HepG2 (cell line): ENCODE measurements at regions not wholly inside any gene's neighbourhood (a gene's known extent, or its start where the extent isn't known, plus 50 kb on each side); places are given as distances from the start of the nearest gene placed in this dataset.

ENCODE experiments used
- ATAC-seq: fragments of 200-7000 bp; cut with Tn5 transposase; 3 replicates; pipeline ENCODE4 v1.9.1; 2020; ENCODE audit warnings: mild to moderate bottlenecking, moderate library complexity
- BruUV-seq: library from RNA; stranded (reverse); fragments of 400-500 nt; replicated peaks from 2 replicates; lab custom pipeline; 2021; lab: Mats Ljungman, UMichigan
- CTCF ChIA-PET: fragments of 300-600 bp; formaldehyde crosslinking; extraction: SDS; loops from one replicate; lab custom pipeline; 2021; ENCODE audit warnings: low total read pairs, inconsistent platforms, low intra/inter-chr PET ratio; lab: Yijun Ruan, JAX
- POLR2A ChIA-PET: fragments of 350-600 bp; sonication (Branson Sonifier 250); formaldehyde crosslinking; loops from one replicate; lab custom pipeline; 2020; ENCODE audit warnings: antibody characterized with exemption, inconsistent platforms; lab: Yijun Ruan, JAX
- DNase-seq: peaks from one replicate; pipeline ENCODE4 v3.0.0-alpha.2; 2015; ENCODE audit warnings: low spot score
- FAIRE-seq: peaks from 3 replicates; lab custom pipeline; 2011; peaks lifted over from hg19 to GRCh38; lab: Jason Lieb, UNC
- H2AFZ ChIP-seq: one replicate; pipeline ENCODE4 v1.6.1; 2011; ENCODE audit warnings: low read length, inconsistent platforms
- H3K27ac ChIP-seq: fragments of 300-600 bp; 3 replicates; pipeline ENCODE4 v1.8.0; 2011; ENCODE audit warnings: mixed run types, mild to moderate bottlenecking, mixed read lengths, low read length, inconsistent platforms; ENCODE audit not compliant: insufficient read depth; ENCODE audit errors: extremely low read length
- H3K27me3 ChIP-seq, 2 experiments: fragments of 200-600 bp in 1 of 2; 2 replicates in 1 of 2; 3 replicates in 1 of 2; pipeline versions ENCODE4 v1.6.0 to v1.8.0; 2011; ENCODE audit warnings: low read length in 2 of 2, mild to moderate bottlenecking in 2 of 2, moderate library complexity in 2 of 2, inconsistent platforms in 1 of 2; ENCODE audit not compliant: insufficient read depth in 2 of 2, control insufficient read depth in 1 of 2
- H3K36me3 ChIP-seq, 2 experiments: fragments of 200-600 bp in 1 of 2; replicated peaks in 1 of 2; 2 replicates in 1 of 2; 3 replicates in 1 of 2; pipeline versions ENCODE4 v1.5.1 to v1.8.0; 2011; ENCODE audit warnings: low read length in 2 of 2, inconsistent platforms in 1 of 2; ENCODE audit not compliant: insufficient read depth in 2 of 2, control insufficient read depth in 1 of 2
- H3K4me1 ChIP-seq: 2 replicates; pipeline ENCODE4 v1.5.1; 2012; ENCODE audit warnings: low read length, inconsistent platforms; ENCODE audit not compliant: insufficient read depth
- H3K4me2 ChIP-seq: 2 replicates; pipeline ENCODE4 v1.6.0; 2011; ENCODE audit warnings: low read depth, low read length, inconsistent platforms
- H3K4me3 ChIP-seq, 3 experiments: fragments of 200-600 bp in 1 of 3; sonication (generic), shearing (Covaris generic) in 1 of 3; replicated peaks in 1 of 3; 2 replicates each; pipeline ENCODE4 v1.5.1; 2011 to 2016; ENCODE audit warnings: low read length in 3 of 3, inconsistent platforms in 2 of 3, low read depth in 2 of 3, mild to moderate bottlenecking in 2 of 3, control low read depth in 1 of 3, mixed read lengths in 1 of 3; ENCODE audit not compliant: insufficient read depth in 1 of 3
- H3K79me2 ChIP-seq: one replicate; pipeline ENCODE4 v1.6.1; 2011; ENCODE audit warnings: low read length, inconsistent platforms; ENCODE audit not compliant: insufficient read depth
- H3K9ac ChIP-seq: 2 replicates; pipeline ENCODE4 v1.6.0; 2011; ENCODE audit warnings: mild to moderate bottlenecking, low read depth, low read length, inconsistent platforms; ENCODE audit not compliant: insufficient read depth
- H3K9me3 ChIP-seq: 2 replicates; pipeline ENCODE4 v1.5.1; 2012; ENCODE audit warnings: mild to moderate bottlenecking, low read length
- H4K20me1 ChIP-seq: 2 replicates; pipeline ENCODE4 v1.6.0; 2011; ENCODE audit warnings: inconsistent platforms, mild to moderate bottlenecking, low read length, moderate library complexity; ENCODE audit not compliant: insufficient read depth
- AGO2 ChIP-seq: fragments of 200-400 bp; formaldehyde crosslinking; optimal IDR thresholded peaks from 2 replicates; pipeline ENCODE3; 2017; ENCODE audit warnings: mild to moderate bottlenecking, low read depth, low read length, moderate library complexity
- FOXK1 ChIP-seq: sonication (generic); formaldehyde crosslinking; IDR thresholded peaks from 2 replicates; pipeline ENCODE4 v1.4.0; 2020; ENCODE audit warnings: low read depth, missing genetic modification reagents, borderline replicate concordance
- GATAD2A ChIP-seq: IDR thresholded peaks from 2 replicates; pipeline ENCODE4 v1.6.1; 2016
- KAT8 ChIP-seq: IDR thresholded peaks from 2 replicates; pipeline ENCODE4 v1.6.1; 2016; ENCODE audit warnings: missing genetic modification reagents, missing compliant biosample characterization
- MATR3 ChIP-seq: sonication (generic); formaldehyde crosslinking; IDR thresholded peaks from 2 replicates; pipeline ENCODE4 v1.4.0; 2020; ENCODE audit warnings: missing genetic modification reagents
- RBAK ChIP-seq: sonication (generic); formaldehyde crosslinking; IDR thresholded peaks from 2 replicates; pipeline ENCODE4 v1.5.1; 2020; ENCODE audit warnings: mild to moderate bottlenecking, missing genetic modification reagents
- SP5 ChIP-seq: IDR thresholded peaks from 2 replicates; pipeline ENCODE4 v1.6.1; 2016; ENCODE audit warnings: low read depth, borderline replicate concordance
- ZBTB38 ChIP-seq: sonication (generic); formaldehyde crosslinking; IDR thresholded peaks from 2 replicates; pipeline ENCODE4 v1.5.1; 2020; ENCODE audit warnings: mild to moderate bottlenecking, missing genetic modification reagents
- ZNF589 ChIP-seq: sonication (generic); formaldehyde crosslinking; conservative IDR thresholded peaks from 2 replicates; pipeline ENCODE4 v1.8.0; 2022; ENCODE audit warnings: mild to moderate bottlenecking, moderate library complexity, missing genetic modification reagents
- ZNF776 ChIP-seq: sonication (generic); formaldehyde crosslinking; IDR thresholded peaks from 2 replicates; pipeline ENCODE4 v1.4.0; 2020; ENCODE audit warnings: mild to moderate bottlenecking, missing genetic modification reagents
- ZNF839 ChIP-seq: sonication (generic); formaldehyde crosslinking; IDR thresholded peaks from 2 replicates; pipeline ENCODE4 v1.4.0; 2020; ENCODE audit warnings: missing genetic modification reagents, mild to moderate bottlenecking, borderline replicate concordance
- ZZZ3 ChIP-seq: sonication (generic); formaldehyde crosslinking; IDR thresholded peaks from 2 replicates; pipeline ENCODE4 v1.4.0; 2020; ENCODE audit warnings: missing genetic modification reagents, mild to moderate bottlenecking, borderline replicate concordance
- WGBS: methylation state at CpG from one replicate; pipeline ENCODE4 v1.1.6; 2017; ENCODE audit warnings: low lambda C conversion rate; 5-methylcytosine and 5-hydroxymethylcytosine counted together
- in situ Hi-C: cut with HindIII; loops from 2 replicates; pipeline ENCODE4 v1.10.0; 2017; ENCODE audit warnings: low pct_unique_long_range_greater_than_20kb; ENCODE audit not compliant: extremely low pct_ligation_motif_present
- intact Hi-C: fragments of 100-400 bp; cut with micrococcal nuclease; formaldehyde crosslinking; loops from one replicate; pipeline ENCODE4 v1.10.0; 2022; ENCODE audit not compliant: unreplicated experiment

DNA sequence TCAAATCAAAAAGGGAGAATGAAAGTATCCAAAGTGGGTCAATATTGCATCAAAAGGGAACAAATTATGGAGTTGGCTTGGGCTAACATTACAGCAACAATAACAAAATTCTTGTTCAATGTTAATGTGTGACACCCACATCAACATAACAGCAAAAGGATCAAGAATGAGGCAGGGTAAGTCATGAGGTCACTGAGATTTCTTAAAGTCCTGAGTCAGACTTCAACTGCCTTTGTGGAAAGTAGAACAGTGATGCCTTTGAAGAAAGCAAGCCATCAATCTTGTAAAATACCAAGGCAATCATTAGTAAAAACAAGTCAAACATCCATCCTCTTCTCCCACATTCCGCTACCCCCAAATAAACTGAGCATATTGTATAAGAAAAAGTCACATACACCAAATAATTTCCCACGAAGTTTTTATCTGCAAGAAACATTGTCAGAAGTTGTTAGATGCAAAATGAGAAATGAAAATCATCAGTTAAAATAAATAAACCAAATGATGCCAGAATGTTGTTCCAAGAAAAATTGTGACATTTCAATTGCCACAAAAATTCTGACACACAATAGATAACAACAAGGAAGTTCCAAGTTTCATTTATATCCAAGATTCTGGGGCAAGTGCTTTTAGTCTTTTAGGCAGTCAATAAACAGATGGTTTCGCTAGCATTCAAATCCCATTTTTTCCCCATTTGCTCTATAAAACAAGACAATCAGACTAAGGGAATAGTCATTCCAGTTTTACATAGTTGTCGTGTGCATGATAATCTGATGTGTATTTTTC, 216.1 kb upstream of the SETBP1 start:
- Histone ChIP-seq H3K4me1 (no peaks in the 10 kb centered on the region), H3K4me3 (no peak overlapping the region), H3K9me3 (peaks cover 68% of the 10 kb centered on the region), H2AFZ (no peak overlapping the region), H3K79me2 (no peaks in the 10 kb centered on the region), H3K27me3 (0 out of 5 replicates have a peak, but pooled peaks cover 0 to 1% of the 10 kb centered on the region in 2 experiments), H3K9ac (no peak overlapping the region), H4K20me1 (no peaks in the 10 kb centered on the region), H3K36me3 (no peaks in the 10 kb centered on the region), H3K4me2 (no peak overlapping the region), H3K27ac (no peak overlapping the region)
- ATAC-seq (no peak), FAIRE-seq (no peak), DNase-seq (no peak)
- no peak for TF ChIP-seq ZNF589 (CRISPR knock-in tag)
- no peak for TF ChIP-seq MATR3 (CRISPR knock-in tag)
- TF ChIP-seq AGO2: no peak
- TF ChIP-seq FOXK1 (CRISPR knock-in tag): no peak
- no peak for TF ChIP-seq KAT8 (CRISPR knock-in tag)
- TF ChIP-seq GATAD2A (CRISPR knock-in tag): no peak
- no peak for TF ChIP-seq ZNF839
- TF ChIP-seq RBAK: no peak
- no peak for TF ChIP-seq ZNF776 (CRISPR knock-in tag)
- TF ChIP-seq ZBTB38: no peak
- TF ChIP-seq SP5 (CRISPR knock-in tag): no peak
- no peak for TF ChIP-seq ZZZ3
- no TSS peak for BruUV-seq
- in situ Hi-C loops: no loop called here
- CTCF ChIA-PET: no interaction called here
- intact Hi-C loops: no loop called here
- POLR2A ChIA-PET: no interaction called here
- 12% methylated on average over 4 of the region's 4 CpGs for WGBS
